ENCODE measurements at regions not wholly inside any gene's neighbourhood (a gene's known extent, or its start where the extent isn't known, plus 50 kb on each side); places are given as distances from the start of the nearest gene placed in this dataset.

- no peak for DNase-seq (ENCODE audit: low spot score)
Measured at GRCh38 chr16:86404678-86405077, 105.6 kb upstream of the FOXF1 start.

GRCh38 chr16:86405319-86405718 lies 105.0 kb upstream of the FOXF1 start:
- no peak for DNase-seq (ENCODE audit: low spot score)

DNA sequence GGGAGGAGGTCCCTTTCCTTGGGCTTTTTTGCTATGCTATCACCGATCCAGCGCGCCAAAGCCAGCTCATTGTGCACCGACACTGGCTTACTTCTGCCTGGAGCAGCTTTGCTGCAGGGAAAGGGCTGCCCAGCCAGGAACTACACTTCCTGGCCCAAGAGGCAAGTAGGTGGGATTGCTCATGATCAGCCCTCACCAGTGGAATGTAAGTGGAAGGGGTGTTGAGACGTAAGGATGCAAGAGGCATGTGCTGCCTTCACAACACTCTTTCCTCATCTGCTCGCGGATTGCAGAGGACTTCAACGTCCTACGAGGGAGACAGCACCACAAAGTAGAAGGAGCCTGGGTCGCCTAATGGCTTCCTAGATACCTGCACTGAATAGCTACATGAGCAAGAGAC lies 104.3 kb upstream of the FOXF1 start:
- DNase-seq (ENCODE audit: low spot score), result no peak

DNA sequence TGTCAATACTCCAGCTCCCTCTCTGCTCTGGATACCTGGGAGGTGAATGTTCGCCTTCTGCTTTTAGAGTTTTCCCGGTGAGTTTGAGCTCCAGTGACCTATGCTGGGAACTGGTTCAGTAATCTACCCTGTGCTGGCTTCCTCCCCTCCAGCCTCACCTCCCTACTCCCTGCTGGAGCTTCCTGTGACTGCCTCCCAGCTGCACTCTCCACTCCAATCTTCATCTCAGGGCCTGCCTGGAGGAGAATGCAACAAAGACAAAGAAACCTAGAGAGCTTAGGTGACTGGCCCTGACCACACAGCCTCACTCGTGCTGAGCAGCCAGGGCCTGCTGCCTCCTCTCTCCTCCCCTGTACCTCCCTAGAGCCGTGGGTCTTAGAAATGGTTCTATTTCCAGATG lies 101.6 kb upstream of the FOXF1 start:
- DNase-seq (ENCODE audit: low spot score), result no peak

GRCh38 chr16:86410081-86410480 lies 100.2 kb upstream of the FOXF1 start:
- DNase-seq (ENCODE audit: low spot score), result no peak

DNA sequence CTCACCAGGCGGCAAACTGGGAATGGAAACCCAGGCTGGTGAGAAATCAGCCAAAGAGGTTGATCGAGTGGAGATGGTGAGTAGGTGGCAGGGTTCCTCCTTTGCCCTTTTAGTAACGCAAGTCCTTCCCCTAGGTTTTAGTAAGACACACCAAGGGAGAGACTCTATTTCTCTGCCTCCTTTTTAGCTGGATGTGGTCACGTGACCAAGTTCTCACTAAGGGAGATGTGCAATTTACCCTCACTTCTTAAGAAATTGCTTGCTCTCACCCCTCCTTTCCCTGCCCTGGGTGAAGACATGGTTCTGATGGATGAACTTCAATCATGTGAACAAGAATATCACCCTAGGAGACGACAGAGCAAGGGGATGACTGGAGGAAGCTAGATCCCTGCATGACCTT lies 99.8 kb upstream of the FOXF1 start:
- no peak for DNase-seq (ENCODE audit: low spot score)

- no peak for DNase-seq (ENCODE audit: low spot score)
Measured at GRCh38 chr16:86411897-86412296, 98.4 kb upstream of the FOXF1 start.

DNA sequence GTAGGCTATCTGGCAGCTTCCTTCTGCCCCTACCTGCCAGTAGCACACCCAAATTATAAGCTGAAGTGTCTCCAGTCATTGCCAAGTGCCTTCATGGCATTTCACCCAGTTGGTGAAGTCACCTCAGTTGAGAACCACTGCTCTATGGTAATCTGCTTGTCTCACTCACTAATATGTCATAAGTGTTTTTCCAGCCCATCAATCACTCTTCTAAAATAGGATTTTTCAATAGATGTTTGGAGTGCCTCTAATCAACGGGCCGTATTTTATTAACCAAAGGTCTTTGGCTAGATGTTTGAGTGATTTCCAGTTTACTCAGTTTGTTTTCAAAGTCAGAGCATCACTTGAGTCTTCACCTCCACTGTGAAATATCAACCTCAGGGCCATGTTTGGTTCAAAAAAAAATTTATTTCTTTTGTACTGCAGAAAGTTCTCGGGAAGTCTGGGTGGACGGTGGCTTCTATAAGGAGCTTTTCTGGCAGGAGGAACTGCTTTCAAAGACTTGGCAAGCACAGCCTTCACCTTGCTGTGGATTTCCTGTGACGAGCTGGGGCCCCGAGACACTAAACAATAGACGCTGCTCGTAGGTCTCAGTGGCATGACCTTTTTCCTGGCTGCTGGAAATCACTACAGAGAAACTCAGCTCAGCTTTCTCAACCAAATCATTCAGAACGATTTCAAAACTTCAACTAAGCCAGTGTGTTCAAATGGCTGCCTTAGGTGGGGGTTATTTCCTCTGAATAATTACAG lies 95.2 kb upstream of the FOXF1 start:
- no peak for DNase-seq (ENCODE audit: low spot score)

- DNase-seq (ENCODE audit: low spot score), result no peak
Measured at GRCh38 chr16:86418981-86419380, 91.3 kb upstream of the FOXF1 start.

GRCh38 chr16:86419518-86419917 lies 90.8 kb upstream of the FOXF1 start:
- no peak for DNase-seq (ENCODE audit: low spot score)

DNA sequence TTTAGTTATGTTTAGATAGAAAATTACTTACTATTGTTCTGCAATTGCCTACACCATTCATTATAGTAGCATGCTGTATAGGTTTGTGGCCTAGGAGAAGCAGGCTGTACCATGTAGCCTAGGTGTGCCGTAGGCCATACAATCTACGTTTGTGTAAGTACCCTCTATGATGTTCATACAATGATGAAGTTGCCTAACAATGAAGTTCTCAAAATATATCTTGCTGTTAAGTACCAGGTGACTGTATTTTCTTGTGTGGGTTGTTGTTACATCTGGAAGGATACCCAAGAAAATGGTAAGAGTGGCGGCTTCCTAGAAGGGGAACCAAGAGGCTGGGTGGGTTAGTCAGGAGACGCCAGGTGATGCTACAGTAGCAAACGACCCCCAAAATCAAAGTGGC lies 88.3 kb upstream of the FOXF1 start:
- DNase-seq (ENCODE audit: low spot score), result no peak

- DNase-seq (ENCODE audit: low spot score), result no peak
Measured at GRCh38 chr16:86424398-86424797, 85.9 kb upstream of the FOXF1 start.

GRCh38 chr16:86424985-86425384 lies 85.3 kb upstream of the FOXF1 start:
- no peak for DNase-seq (ENCODE audit: low spot score)

DNA sequence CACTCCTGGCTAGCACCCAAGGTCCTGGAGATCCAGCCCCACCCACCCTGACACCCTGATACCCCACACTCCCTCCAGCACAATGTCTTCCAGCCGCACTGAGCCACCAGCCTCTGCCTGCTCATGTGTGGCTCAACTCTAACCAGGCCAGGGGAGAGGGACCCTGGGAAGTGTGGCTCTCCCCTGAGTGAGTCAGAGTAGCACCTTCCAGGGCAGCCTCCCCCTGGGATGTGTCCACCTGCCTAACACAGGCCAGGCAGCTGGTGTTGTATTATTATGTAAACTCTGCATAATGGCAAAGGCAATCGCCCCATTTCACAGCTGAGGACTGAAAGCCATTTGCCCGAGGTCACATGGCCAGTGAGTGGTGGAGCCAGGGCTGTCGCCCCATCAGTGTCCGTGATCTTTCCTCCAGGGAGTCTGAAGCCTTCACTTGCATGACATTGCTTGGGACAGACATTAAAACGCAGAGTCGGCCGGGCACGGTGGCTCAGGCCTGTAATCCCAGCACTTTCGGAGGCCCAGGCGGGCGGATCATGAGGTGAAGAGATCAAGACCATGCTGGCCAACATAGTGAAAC lies 84.2 kb upstream of the FOXF1 start:
- no peak for DNase-seq (ENCODE audit: low spot score)

- DNase-seq (ENCODE audit: low spot score), result no peak
Measured at GRCh38 chr16:86427433-86427851, 82.9 kb upstream of the FOXF1 start.

DNA sequence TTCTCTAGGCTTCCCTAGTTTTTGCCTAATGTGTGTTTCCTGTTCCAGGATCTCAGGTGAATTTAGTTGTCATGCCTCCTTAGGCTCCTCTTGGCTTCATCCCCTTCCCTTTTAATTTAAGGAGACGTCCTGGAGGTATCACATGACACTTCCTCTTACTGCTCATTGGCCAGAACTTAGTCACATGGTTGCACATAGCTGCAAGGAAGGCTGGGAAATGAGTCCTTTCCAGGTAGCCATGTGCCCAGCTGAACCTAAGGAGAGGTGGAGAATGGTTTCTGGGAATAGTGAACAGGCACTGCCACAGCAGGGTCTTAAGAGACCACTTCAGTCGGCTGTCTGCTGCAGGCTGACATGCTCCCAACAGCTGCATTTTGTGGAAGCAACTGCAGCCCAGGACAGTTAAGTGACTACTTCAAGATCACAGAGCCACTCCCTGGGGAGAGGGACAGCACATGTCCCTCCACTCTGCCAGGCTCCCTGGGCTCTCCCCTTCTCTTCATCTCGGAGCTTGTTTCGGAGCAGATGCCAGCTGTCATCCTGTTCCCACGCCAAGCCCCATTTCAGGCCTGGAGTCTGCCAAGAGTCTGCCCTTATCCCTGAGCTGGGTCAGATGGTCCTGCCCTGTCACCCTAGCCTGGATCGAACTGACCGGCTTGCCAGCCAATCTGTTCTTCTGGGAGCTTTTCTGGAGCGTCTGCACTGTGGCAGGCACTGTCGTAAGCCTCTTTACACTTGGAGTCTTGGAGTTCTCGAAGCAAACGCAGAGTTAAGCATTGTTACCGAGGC lies 81.4 kb upstream of the FOXF1 start:
- DNase-seq (ENCODE audit: low spot score), result no peak

DNA sequence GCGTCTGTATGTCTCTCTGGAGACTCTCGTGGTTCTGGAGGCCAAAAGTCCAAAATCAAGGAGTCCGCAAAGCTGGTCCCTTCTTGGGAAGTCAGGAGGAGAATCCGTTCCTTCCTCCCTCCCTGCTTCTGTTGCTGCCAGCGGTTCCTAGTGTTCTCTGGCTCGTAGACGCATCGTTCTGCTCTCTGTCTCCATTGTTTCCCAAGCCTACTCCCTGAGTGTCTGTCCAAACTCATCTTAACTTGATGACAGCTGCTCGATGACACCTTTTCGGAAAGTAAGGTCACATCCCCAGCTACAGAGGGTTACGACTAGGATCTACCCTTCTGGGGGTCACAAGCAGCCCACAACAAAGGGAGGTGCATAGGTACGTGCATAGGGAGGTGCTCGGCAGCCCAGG lies 80.7 kb upstream of the FOXF1 start:
- no peak for DNase-seq (ENCODE audit: low spot score)

- no peak for DNase-seq (ENCODE audit: low spot score)
Measured at GRCh38 chr16:86430814-86431213, 79.5 kb upstream of the FOXF1 start.

- DNase-seq (ENCODE audit: low spot score), result no peak
Measured at GRCh38 chr16:86431540-86431939, 78.8 kb upstream of the FOXF1 start.

- no peak for DNase-seq (ENCODE audit: low spot score)
Measured at GRCh38 chr16:86432048-86432447, 78.3 kb upstream of the FOXF1 start.

GRCh38 chr16:86432691-86433090 lies 77.6 kb upstream of the FOXF1 start:
- no peak for DNase-seq (ENCODE audit: low spot score)

DNA sequence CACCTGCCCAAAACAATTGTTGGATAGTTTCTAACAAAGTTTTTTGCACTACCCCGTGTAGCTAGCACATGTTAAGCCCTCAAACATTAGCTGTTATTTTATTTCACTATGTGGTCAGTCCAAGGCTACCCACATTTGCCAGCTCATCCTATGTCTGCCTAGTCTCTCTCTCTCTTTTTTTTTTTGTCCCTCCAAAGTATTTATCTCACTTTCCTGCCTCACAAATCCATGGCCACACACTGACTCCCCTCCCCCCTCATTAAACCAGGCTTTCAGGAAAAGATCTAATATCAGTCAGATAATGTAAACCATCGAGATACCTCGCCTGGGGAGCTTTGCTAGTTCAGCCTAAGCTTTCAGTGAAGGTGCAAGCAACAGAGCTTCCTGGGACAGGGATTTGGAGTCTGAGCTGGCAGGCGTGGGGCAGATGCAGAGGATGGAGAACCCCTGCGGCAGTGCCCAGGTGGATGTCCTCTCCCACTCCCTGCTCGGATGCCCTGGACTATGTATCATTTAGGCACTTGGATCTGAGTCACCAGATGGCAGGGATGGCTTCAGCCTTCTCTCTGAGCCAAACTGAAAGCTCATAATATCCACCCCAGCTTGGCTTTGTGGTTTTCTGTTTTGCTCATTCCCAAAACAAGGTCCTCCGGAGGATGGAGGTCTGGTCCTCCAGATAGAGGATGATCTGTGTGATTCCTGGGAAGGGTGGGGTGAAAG lies 73.7 kb upstream of the FOXF1 start:
- DNase-seq (ENCODE audit: low spot score), result no peak

DNA sequence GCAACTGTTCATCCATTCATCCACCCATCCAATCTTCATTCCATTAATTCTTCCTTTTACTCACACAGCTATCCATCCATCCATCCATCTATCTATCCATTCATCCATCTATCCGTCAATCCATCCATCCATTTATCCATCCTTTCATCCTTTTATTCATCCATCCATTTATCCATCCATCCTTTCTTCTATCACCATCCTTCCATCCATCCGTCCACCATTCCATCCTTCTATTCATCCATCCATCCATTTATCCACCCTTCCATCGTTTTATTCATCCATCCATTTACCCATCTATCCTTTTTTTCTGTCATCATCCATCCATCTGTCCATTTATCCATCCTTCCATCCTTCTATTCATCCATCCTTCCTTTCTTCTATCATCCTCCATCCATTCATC lies 73.0 kb upstream of the FOXF1 start:
- no peak for DNase-seq (ENCODE audit: low spot score)

All from cerebellar cortex (tissue), 1 donor.